Colonic mucosa (tissue), 4 donors: ENCODE measurements at regions not wholly inside any gene's neighbourhood (a gene's known extent, or its start where the extent isn't known, plus 50 kb on each side); places are given as distances from the start of the nearest gene placed in this dataset.

ENCODE experiments used
- DNase-seq: peaks from one replicate; pipeline ENCODE4 v3.0.0-alpha.2; 2020
- H3K27ac ChIP-seq: fragments of 200-600 bp; one replicate; pipeline ENCODE4 v1.8.0; 2021
- H3K27me3 ChIP-seq: fragments of 200-600 bp; one replicate; pipeline ENCODE4 v1.8.0; 2021
- H3K36me3 ChIP-seq: fragments of 200-600 bp; one replicate; pipeline ENCODE4 v1.8.0; 2021
- H3K4me1 ChIP-seq: fragments of 200-600 bp; one replicate; pipeline ENCODE4 v1.8.0; 2021; ENCODE audit warnings: mild to moderate bottlenecking
- H3K4me3 ChIP-seq: fragments of 200-600 bp; one replicate; pipeline ENCODE4 v1.8.0; 2021
- H3K9ac ChIP-seq, 2 donors: one replicate each; pipeline ENCODE4 v1.7.0; 2013; ENCODE audit warnings: control low read depth in 2 of 2, low read depth in 2 of 2, low read length in 2 of 2
- H3K9me3 ChIP-seq: fragments of 200-600 bp; one replicate; pipeline ENCODE4 v1.8.0; 2021
- CTCF ChIP-seq: fragments of 200-600 bp; IDR thresholded peaks from one replicate; pipeline ENCODE4 v1.8.0; 2022; ENCODE audit warnings: antibody characterized with exemption, mild to moderate bottlenecking
- intact Hi-C: fragments of 100-400 bp; cut with DNase I; formaldehyde crosslinking; loops from one replicate; pipeline ENCODE4 v1.14.1; 2022
- donor health status: healthy.
- donor health status: DM: no; HTN: no; CAD: no.
- donor health status: DM: no; HTN: no; CAD: no.

DNA sequence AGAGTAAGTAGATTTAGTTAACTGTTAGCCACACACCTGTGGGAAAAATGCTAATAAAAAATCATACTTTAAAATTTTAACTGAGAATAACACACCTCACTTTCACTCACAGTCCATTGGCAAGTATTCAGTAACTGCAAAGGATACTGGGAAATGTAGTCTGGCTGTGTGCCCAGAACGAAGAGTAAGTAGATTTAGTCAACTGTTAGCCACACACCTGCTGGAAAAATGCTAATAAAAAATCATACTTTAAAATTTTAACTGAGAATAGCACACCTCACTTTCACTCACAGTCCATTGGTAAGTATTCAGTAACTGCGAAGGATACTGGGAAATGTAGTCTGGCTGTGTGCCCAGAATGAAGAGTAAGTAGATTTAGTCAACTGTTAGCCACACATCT lies 178.4 kb upstream of the NWD2 start:
- DNase-seq, result peak; percentile 60
- no peak overlapping the region for H3K9ac ChIP-seq
- no peak for TF ChIP-seq CTCF
- no peaks in the 10 kb centered on the region for H3K9me3 ChIP-seq
- intact Hi-C loops, result no loop called here
- no peaks in the 10 kb centered on the region for H3K27me3 ChIP-seq
- H3K27ac ChIP-seq, result no peak overlapping the region
- no peaks in the 10 kb centered on the region for H3K4me1 ChIP-seq
- H3K36me3 ChIP-seq, result no peaks in the 10 kb centered on the region
- no peak overlapping the region for H3K4me3 ChIP-seq

- no peaks in the 10 kb centered on the region for H3K27me3 ChIP-seq
- no peak for DNase-seq
Measured at GRCh38 chr4:37068580-37068979, 176.0 kb upstream of the NWD2 start.

GRCh38 chr4:37070041-37070440 lies 174.5 kb upstream of the NWD2 start:
- no peak overlapping the region for H3K27ac ChIP-seq
- intact Hi-C loops, result no loop called here
- no peaks in the 10 kb centered on the region for H3K9me3 ChIP-seq
- H3K4me1 ChIP-seq, result no peaks in the 10 kb centered on the region
- H3K9ac ChIP-seq, result no peak overlapping the region
- TF ChIP-seq CTCF, result no peak
- no peak overlapping the region for H3K4me3 ChIP-seq
- no peak for DNase-seq
- no peaks in the 10 kb centered on the region for H3K27me3 ChIP-seq
- no peaks in the 10 kb centered on the region for H3K36me3 ChIP-seq

More at GRCh38 chr4:37068580-37068979, 176.0 kb upstream of the NWD2 start:
- Histone ChIP-seq H3K27ac (no peak overlapping the region), H3K4me1 (no peaks in the 10 kb centered on the region), H3K9me3 (no peaks in the 10 kb centered on the region), H3K9ac (no peak overlapping the region), H3K36me3 (no peaks in the 10 kb centered on the region), H3K4me3 (no peak overlapping the region)
- intact Hi-C loops, result no loop called here
- TF ChIP-seq CTCF, result no peak

DNA sequence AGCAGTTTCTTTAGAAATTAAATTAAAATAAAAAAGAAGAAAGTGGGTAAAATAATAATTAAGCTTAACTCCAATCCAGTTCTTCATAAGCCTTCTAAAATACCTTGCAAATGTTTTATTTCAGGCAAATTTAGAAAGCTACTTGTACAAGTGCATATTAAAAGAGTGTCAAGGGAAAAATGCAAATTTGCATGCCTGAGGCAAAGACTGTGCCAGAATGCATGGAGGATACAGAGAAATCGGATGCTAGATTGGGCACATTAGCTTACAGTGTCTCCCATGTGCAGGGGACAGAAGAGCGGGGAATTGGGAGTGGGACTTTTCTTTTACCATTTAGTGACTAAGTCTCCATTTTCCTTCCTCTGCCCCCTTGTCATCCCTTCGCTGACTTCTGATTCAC lies 173.0 kb upstream of the NWD2 start:
- Histone ChIP-seq H3K27me3 (no peaks in the 10 kb centered on the region), H3K9me3 (no peaks in the 10 kb centered on the region), H3K4me1 (no peaks in the 10 kb centered on the region), H3K36me3 (no peaks in the 10 kb centered on the region), H3K4me3 (no peak overlapping the region), H3K9ac (no peak overlapping the region), H3K27ac (no peak overlapping the region)
- no peak for TF ChIP-seq CTCF
- no peak for DNase-seq
- intact Hi-C loops, result no loop called here

GRCh38 chr4:37073226-37073840 lies 171.2 kb upstream of the NWD2 start:
- TF ChIP-seq CTCF, result no peak
- H3K36me3 ChIP-seq, result no peaks in the 10 kb centered on the region
- no peaks in the 10 kb centered on the region for H3K27me3 ChIP-seq
- no peak overlapping the region for H3K9ac ChIP-seq
- intact Hi-C loops, result no loop called here
- no peak overlapping the region for H3K27ac ChIP-seq
- no peaks in the 10 kb centered on the region for H3K4me1 ChIP-seq
- no peak for DNase-seq
- H3K9me3 ChIP-seq, result no peaks in the 10 kb centered on the region
- H3K4me3 ChIP-seq, result no peak overlapping the region
